ENCODE measurements at regions not wholly inside any gene's neighbourhood (a gene's known extent, or its start where the extent isn't known, plus 50 kb on each side); places are given as distances from the start of the nearest gene placed in this dataset.

- TF ChIP-seq ZNF462 (CRISPR knock-in tag; IDR thresholded peaks at IDR 0.05) (no peak), EZH2 (IDR thresholded peaks at IDR 0.05; ENCODE audit: low read depth, unreplicated experiment) (no peak), STAT1 (IDR thresholded peaks at IDR 0.05; ENCODE audit: unreplicated experiment) (no peak), CTCF (conservative IDR thresholded peaks at IDR 0.05; ENCODE audit: low read depth in 2 of 2) (no peak), NANOG (IDR thresholded peaks at IDR 0.05; ENCODE audit: borderline replicate concordance) (no peak), ETS1 (IDR thresholded peaks at IDR 0.05) (no peak), ZNF114 (CRISPR knock-in tag; IDR thresholded peaks at IDR 0.05) (no peak), CREB1 (CRISPR knock-in tag; IDR thresholded peaks at IDR 0.05; ENCODE audit: low read depth) (no peak), REST (IDR thresholded peaks at IDR 0.05; ENCODE audit: unreplicated experiment) (no peak)
- Histone ChIP-seq H3K27me3 (ENCODE audit: insufficient read depth) (no peaks in the 10 kb centered on the region), H3K4me1 (ENCODE audit: insufficient read depth) (no peaks in the 10 kb centered on the region), H3K79me2 (replicated peaks; ENCODE audit: insufficient read depth) (peaks cover 22% of the 10 kb centered on the region; the same call in 1 of the 2 replicates), H3K27ac (ENCODE audit: low read depth) (no peak overlapping the region), H3K36me3 (ENCODE audit: insufficient read depth) (no peaks in the 10 kb centered on the region), H3F3A (replicated peaks; ENCODE audit: low read depth) (no peaks in the 10 kb centered on the region), H2AFZ (no peak overlapping the region), H3K9me2 (ENCODE audit: insufficient read depth) (no peaks in the 10 kb centered on the region), H3K4me3 (no peak overlapping the region), H4K20me1 (replicated peaks; ENCODE audit: insufficient read depth) (peaks cover 8% of the 10 kb centered on the region; the same call in 1 of the 2 replicates), H3K4me2 (no peak overlapping the region)
- Mint-ChIP-seq H3K27ac (no peak overlapping the region), H3K4me1 (no peaks in the 10 kb centered on the region), H3K36me3 (ENCODE audit: low read depth) (peaks cover 7% of the 10 kb centered on the region), H3K27me3 (ENCODE audit: insufficient read depth, low read depth, poor library complexity) (no peaks in the 10 kb centered on the region), H3K9me3 (no peaks in the 10 kb centered on the region), H3K4me3 (no peak overlapping the region)
- DNase-seq (ENCODE audit: low spot score) = no peak
- ATAC-seq = no peak
Observed at GRCh38 chr14:71526388-71526787, 405.8 kb upstream of the RGS6 start.

Measured in GM23338 (cell line).